HT-29 (cell line): ENCODE measurements at regions not wholly inside any gene's neighbourhood (a gene's known extent, or its start where the extent isn't known, plus 50 kb on each side); places are given as distances from the start of the nearest gene placed in this dataset.

Source experiments
- DNase-seq: peaks from one replicate; pipeline ENCODE4 v3.0.0-alpha.2; 2015; ENCODE audit warnings: low spot score

DNA sequence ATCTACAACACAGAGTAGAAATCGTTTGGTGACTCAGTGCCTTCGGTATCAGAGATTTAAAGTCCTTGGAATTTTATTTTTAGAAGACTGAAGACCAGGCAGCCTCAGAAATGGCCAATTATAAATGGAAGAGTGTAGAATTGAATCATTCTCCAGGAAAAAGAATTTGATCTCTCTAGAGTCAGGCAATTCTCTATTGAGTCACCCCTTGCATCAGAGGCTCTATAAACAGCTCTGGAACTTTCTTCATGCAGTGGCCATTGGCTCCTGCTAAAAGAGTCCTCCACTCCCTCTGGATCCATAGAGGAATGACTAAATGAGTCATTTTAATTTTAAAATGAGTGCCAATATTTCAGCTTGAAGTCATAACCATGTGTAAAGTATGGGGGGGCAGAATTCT, 816.2 kb downstream of the TDRD15 start:
- no peak for DNase-seq

- DNase-seq, result no peak
These were observed 820.8 kb downstream of the TDRD15 start for GRCh38 chr2:21944536-21944935.

GRCh38 chr2:21945658-21946057, 821.9 kb downstream of the TDRD15 start:
- DNase-seq, result no peak

DNA sequence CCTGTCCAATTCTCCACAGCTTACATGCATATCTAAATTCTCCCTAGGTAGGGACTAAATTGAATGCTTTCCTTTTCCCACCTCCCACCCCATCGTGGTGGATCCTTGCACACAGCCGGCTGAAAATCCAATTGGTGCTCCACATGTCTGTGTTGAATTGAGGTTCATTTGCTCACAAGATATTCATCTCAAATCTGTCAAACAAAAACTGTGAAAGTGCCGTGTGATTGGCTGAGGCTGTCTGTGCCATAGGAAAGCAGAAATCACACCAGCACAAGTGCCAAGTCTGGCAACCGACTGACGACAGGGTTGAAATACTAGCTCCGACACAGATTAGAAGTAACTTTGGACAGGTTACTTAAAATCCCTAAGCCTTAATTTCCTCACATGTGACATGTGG, 823.3 kb downstream of the TDRD15 start:
- DNase-seq, result no peak

DNA sequence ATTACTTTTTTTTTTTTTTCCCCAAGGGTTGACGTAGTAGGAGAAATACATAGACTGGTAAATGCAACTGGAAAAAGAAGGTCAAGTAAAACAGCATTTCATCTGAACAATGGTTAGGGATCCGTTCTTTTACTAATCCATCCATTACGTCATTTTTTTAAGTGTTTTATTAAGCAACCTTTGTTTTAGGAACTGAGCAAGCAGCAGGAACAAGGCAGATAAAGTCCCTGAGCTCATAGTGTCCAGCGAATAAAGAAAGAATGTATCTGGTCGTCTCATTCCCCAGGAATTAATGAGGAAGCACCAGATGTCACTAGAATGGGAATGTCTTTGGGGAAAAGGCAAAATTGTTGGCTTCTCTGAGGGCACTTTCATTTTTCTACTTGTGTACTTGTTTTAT, 842.4 kb downstream of the TDRD15 start:
- DNase-seq, result no peak

DNA sequence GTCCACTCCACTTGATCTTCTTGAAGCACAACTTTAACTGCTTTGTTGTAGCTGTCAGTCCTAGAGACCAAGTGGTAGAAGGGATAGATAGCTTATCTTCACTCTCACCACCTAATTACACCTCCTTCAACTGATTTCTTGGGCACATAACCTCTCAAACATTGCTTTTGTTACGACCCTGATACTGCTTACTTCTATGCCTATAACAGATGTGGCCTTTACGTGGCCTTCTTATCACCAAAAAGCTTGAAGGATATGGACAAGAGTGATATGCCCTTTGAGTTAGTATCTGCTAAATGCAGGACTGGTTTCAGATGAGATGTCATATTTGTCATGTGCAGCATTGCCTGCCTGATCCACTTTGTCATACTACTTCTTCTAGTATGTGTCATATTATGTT, 847.2 kb downstream of the TDRD15 start:
- no peak for DNase-seq

DNA sequence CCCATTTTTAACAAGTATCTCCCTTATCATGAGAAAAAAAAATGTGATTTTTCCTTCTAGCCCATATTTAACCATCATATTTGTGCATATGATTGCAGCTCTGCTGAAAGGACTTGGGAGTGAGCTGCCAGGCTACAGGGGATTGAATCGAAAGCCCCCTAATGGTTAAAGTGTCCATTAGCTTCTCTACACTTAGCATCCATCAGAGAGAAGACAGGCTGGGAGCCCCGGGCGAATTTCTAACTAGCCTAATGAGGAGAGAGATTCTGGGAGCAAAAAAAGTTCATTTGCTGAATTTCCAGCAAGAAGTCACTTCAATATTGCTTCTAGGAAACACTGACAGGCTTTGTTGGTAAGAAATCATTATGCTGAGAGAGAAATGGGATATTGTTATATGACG, 848.8 kb downstream of the TDRD15 start:
- DNase-seq, result no peak

- DNase-seq, result peak; percentile 18
These were observed 857.4 kb downstream of the TDRD15 start for GRCh38 chr2:21981127-21981526.

DNA sequence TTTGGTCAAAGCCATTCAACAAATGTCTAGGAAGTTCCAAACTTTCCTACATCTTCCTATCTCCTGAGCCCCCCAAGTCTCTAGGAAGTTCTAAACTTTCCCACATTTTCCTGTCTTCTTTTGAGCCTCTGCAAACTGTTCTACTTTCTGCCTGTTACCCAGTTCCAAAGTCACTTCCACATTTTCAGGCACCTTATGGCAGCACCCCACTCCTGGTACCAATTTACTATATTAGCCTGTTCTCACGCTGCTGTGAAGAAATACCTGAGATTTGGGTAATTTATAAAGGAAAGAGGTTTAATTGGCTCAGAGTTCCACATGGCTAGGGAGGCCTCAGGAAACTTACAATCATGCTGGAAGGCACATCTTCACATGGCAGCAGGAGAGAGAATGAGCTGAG, 869.2 kb downstream of the TDRD15 start:
- DNase-seq, result no peak

- DNase-seq, result no peak
These were observed 872.6 kb downstream of the TDRD15 start for GRCh38 chr2:21996339-21996738.

DNA sequence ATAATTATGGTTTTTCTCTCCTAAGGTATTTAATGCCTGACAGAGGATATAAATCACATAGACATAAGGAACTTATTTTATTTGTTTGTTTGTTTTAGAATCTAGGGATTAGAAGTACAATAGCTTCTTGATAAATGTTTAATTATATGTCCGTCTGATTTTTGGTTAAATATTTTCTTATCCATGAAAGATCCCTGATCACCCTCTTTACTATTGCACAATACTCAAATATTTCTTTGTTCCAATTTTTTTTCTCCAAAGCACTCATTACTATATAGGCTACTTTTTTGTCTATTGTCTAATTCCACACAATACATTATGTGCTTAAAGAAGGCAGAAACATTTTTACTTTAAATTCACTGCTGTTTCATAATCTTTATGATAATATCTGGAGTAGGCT, 875.8 kb downstream of the TDRD15 start:
- DNase-seq, result no peak

- no peak for DNase-seq
These were observed 878.3 kb downstream of the TDRD15 start for GRCh38 chr2:22002066-22002465.

DNA sequence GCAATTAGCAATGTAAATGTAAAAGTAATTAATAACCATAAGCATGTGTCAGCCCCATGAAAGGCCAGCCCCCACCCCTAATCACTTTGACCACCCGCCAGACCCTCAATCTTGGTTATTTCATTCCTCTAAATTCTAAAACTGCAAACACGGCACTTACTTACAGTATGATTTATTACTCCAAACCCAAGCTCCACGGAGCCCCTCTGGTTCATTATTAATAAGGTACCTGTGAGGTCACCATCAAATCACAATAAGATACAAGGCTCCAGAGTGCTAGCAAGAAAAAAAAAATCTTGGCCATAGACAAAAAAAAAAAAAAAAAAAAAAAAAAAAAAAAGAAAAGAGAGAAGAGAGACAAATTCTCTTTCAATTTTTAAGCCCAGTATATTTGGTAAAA, 879.5 kb downstream of the TDRD15 start:
- no peak for DNase-seq

GRCh38 chr2:22011048-22011447, 887.3 kb downstream of the TDRD15 start:
- no peak for DNase-seq

- DNase-seq, result no peak
These were observed 896.4 kb downstream of the TDRD15 start for GRCh38 chr2:22020091-22020742.

- DNase-seq, result no peak
These were observed 903.7 kb downstream of the TDRD15 start for GRCh38 chr2:22027345-22028005.

GRCh38 chr2:22035361-22035830, 911.6 kb downstream of the TDRD15 start:
- no peak for DNase-seq

- DNase-seq, result no peak
These were observed 913.5 kb downstream of the TDRD15 start for GRCh38 chr2:22037274-22037673.

- no peak for DNase-seq
These were observed 920.0 kb downstream of the TDRD15 start for GRCh38 chr2:22043784-22044183.

- DNase-seq, result no peak
These were observed 932.2 kb downstream of the TDRD15 start for GRCh38 chr2:22055784-22056620.

- no peak for DNase-seq
These were observed 932.9 kb downstream of the TDRD15 start for GRCh38 chr2:22056621-22057132.

DNA sequence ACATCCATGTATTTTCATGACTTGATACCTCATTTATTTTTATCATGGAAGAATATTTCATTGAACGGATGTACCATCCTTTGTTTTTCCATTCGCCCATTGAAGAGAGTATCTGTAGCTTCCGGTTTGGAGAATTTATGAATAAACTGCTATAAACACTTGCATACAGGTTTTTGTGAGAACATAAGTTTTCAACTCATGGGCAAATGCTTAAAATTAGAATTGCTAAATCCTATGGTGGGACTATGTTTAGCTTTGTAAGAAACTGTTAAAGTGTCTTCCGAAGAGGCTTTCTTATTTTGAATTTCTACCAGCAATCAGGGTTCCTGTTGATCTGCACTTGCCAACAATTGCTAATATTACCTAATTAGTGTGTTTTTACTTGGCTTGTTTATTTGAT, 938.9 kb downstream of the TDRD15 start:
- DNase-seq, result no peak
